Pancreas (tissue), 10 donors: ENCODE measurements at regions not wholly inside any gene's neighbourhood (a gene's known extent, or its start where the extent isn't known, plus 50 kb on each side); places are given as distances from the start of the nearest gene placed in this dataset.
"Not testable (repeated sequence)": the region's sequence is repeated elsewhere in the genome, so short reads cannot be mapped to it uniquely, and the experiment has no call there.

Source experiments
- ATAC-seq, 4 donors: fragments of 200-7000 bp; cut with Tn5 transposase; one replicate each; pipeline versions ENCODE4 v1.8.0 to v1.9.1; 2020; ENCODE audit warnings: mild to moderate bottlenecking in 4 of 4, moderate library complexity in 4 of 4
- DNase-seq, 6 donors: peaks; one replicate each; pipeline ENCODE4 v3.0.0-alpha.2; 2020
- FAIRE-seq: peaks from 2 replicates; lab custom pipeline; 2012; peaks lifted over from hg19 to GRCh38; lab: Jason Lieb, UNC
- H3K27ac ChIP-seq, 4 donors: fragments of 200-600 bp; sonication (generic); 1 replicate in 3 of 4; 2 replicates in 1 of 4; pipeline versions ENCODE4 v1.5.0 to v1.8.0; 2020
- H3K27me3 ChIP-seq, 4 donors: fragments of 200-600 bp; one replicate each; pipeline ENCODE4 v1.8.0; 2021
- H3K36me3 ChIP-seq, 3 donors: fragments of 200-600 bp; sonication (generic) in 1 of 3; one replicate each; pipeline versions ENCODE4 v1.5.0 to v1.8.0; 2020 to 2021
- H3K4me1 ChIP-seq, 3 donors: fragments of 200-600 bp; one replicate each; pipeline ENCODE4 v1.8.0; 2021
- H3K4me3 ChIP-seq, 4 donors: fragments of 200-600 bp; sonication (generic) in 2 of 4; one replicate each; pipeline versions ENCODE4 v1.5.0 to v1.8.0; 2020 to 2021
- H3K9me3 ChIP-seq, 4 donors: fragments of 200-600 bp; one replicate each; pipeline ENCODE4 v1.8.0; 2021
- WGBS, 2 donors: extraction: QIAGEN DNeasy Blood & Tissue Kit; methylation state at CpG; one replicate each; pipeline ENCODE4 v1.1.7; 2013; 5-methylcytosine and 5-hydroxymethylcytosine counted together
- intact Hi-C, 3 donors: fragments of 100-400 bp; cut with DNase I; formaldehyde crosslinking; loops; one replicate each; pipeline versions ENCODE4 v1.11.1 to v1.14.2; 2022
- TF ChIP-seq, protein P1 (sequence below), 4 donors: fragments of 200-600 bp; sonication (generic) in 3 of 4; IDR thresholded peaks; one replicate each; pipeline versions ENCODE4 v1.5.0 to v1.8.0; 2021; ENCODE audit warnings: antibody characterized with exemption in 4 of 4
- donor health status: healthy with polysubstance abuse.
- donor health status: DM: no; HTN: no; CAD: no; lungs with moderate emphysema.
- donor health status: DM: no; HTN: no; CAD: no.
- donor health status: control.
- donor health status: control.
- donor health status: Bipolar disorder and iron deficiency.
- donor health status: DM: yes; HTN: yes; CAD: no.
- donor health status: DM: no; HTN: no; CAD: no.
- donor health status: DM: no; HTN: no; CAD: no.
- donor health status: DM: yes; HTN: yes; CAD: no.

DNA sequence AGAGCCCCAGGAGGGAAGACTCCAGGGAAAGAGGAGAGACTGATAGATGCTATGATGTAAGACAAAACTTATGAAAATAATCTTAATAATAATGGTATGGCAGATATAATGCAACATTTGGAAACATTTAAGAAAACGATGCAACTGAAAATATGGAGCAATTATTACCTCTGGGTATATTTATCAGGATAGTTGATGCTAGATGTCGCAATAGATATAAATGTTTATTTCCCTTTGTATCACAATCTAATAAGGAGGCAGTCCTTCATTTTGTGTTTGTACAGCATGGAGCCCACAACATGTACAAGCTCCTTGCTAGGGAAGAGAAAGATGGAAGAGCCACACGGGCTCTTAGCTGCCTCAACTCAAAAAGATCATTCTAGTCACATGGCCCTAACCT, 101.1 kb upstream of the TMEM132E start:
- Histone ChIP-seq H3K4me1 (no peaks in the 10 kb centered on the region), H3K27ac (no peak overlapping the region), H3K9me3 (no peaks in the 10 kb centered on the region), H3K27me3 (no peaks in the 10 kb centered on the region), H3K36me3 (no peaks in the 10 kb centered on the region), H3K4me3 (no peak overlapping the region)
- no peak for FAIRE-seq
- ATAC-seq: no peak
- TF ChIP-seq, protein P1, sequence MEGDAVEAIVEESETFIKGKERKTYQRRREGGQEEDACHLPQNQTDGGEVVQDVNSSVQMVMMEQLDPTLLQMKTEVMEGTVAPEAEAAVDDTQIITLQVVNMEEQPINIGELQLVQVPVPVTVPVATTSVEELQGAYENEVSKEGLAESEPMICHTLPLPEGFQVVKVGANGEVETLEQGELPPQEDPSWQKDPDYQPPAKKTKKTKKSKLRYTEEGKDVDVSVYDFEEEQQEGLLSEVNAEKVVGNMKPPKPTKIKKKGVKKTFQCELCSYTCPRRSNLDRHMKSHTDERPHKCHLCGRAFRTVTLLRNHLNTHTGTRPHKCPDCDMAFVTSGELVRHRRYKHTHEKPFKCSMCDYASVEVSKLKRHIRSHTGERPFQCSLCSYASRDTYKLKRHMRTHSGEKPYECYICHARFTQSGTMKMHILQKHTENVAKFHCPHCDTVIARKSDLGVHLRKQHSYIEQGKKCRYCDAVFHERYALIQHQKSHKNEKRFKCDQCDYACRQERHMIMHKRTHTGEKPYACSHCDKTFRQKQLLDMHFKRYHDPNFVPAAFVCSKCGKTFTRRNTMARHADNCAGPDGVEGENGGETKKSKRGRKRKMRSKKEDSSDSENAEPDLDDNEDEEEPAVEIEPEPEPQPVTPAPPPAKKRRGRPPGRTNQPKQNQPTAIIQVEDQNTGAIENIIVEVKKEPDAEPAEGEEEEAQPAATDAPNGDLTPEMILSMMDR (IDR thresholded peaks at IDR 0.05): no peak
- no peak for DNase-seq
- intact Hi-C loops: no loop called here
- WGBS, 2 donors: 56 to 73% methylated on average over 3 of the region's 3 CpGs

DNA sequence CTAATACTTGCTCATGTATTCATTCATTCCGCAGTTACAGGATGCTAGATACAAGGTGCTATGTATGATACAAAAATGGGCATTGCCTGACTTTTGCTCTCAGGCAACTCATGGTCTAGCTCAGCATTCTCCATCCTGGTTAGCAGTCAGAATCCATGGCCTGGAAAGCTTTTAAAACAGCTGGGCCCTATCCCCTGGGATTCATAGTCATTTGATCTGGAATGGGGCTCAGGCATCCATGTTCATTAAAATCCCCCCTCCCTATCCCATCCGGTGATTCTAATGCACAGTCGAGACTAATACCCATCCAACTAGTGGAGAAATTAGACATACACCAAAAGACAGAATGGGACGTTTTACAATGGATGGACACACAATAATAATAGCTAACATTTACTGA, 104.1 kb upstream of the TMEM132E start:
- Histone ChIP-seq H3K4me3 (no peak overlapping the region), H3K27ac (no peak overlapping the region), H3K27me3 (no peaks in the 10 kb centered on the region), H3K36me3 (no peaks in the 10 kb centered on the region), H3K9me3 (no peaks in the 10 kb centered on the region), H3K4me1 (no peaks in the 10 kb centered on the region)
- FAIRE-seq (no peak), ATAC-seq (no peak), DNase-seq (no peak)
- WGBS, 2 donors: 72 to 73% methylated on average over 4 of the region's 4 CpGs
- TF ChIP-seq, protein P1 (IDR thresholded peaks at IDR 0.05): no peak
- intact Hi-C loops: no loop called here

DNA sequence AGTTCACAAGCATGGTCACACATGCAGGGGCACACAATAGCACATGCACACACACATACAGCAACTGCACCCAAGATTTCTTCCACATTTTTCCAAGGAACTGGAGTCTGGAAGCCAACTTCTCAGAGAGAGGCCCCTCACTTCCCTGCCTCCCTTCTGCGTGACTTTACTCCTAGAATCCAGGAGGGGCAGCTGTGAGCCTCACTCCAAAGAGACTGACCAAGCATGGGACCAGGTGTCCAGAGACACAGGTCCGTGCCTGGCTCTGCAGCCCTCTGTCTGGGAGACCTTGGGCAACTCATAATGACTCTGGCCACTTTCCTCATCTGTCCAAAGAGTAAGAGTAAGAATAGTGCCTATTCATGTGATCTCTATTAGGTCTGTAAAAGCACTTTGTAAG, 104.7 kb upstream of the TMEM132E start:
- 54 to 63% methylated on average over 2 of the region's 2 CpGs for WGBS, 2 donors
- no peaks in the 10 kb centered on the region for H3K4me1 ChIP-seq
- ATAC-seq: no peak
- no peak overlapping the region for H3K4me3 ChIP-seq
- no peak overlapping the region for H3K27ac ChIP-seq
- intact Hi-C loops: no loop called here
- H3K9me3 ChIP-seq: no peaks in the 10 kb centered on the region
- no peaks in the 10 kb centered on the region for H3K27me3 ChIP-seq
- H3K36me3 ChIP-seq: no peaks in the 10 kb centered on the region
- no peak for DNase-seq
- TF ChIP-seq, protein P1 (IDR thresholded peaks at IDR 0.05): no peak
- FAIRE-seq: no peak

DNA sequence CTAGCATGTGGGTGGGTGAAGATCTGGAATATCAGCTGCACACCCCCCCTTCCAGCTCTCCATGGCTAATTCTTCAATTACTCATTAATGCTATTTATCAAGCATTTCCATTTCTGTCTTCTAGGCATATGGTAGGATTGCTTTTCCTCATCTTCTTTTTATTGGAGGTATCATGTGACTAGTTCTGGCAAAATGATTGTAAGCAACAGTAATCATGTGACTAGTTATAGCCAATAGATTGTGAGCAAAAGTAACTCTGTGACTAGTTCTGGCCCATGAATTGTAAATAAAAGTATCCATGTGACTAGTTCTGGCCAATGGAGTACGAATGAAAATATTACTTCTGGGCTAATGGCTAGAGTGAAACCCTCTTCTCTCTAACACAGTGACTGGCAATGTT, 107.0 kb upstream of the TMEM132E start:
- FAIRE-seq: no peak
- intact Hi-C loops: no loop called here
- TF ChIP-seq, protein P1 (IDR thresholded peaks at IDR 0.05): no peak
- no peaks in the 10 kb centered on the region for H3K27me3 ChIP-seq
- H3K9me3 ChIP-seq: no peaks in the 10 kb centered on the region
- no peak overlapping the region for H3K4me3 ChIP-seq
- no peaks in the 10 kb centered on the region for H3K36me3 ChIP-seq
- H3K27ac ChIP-seq: no peak overlapping the region
- no peak for ATAC-seq
- WGBS, 2 donors: 37 to 55% methylated on average over 1 of the region's 1 CpG
- DNase-seq: no peak
- no peaks in the 10 kb centered on the region for H3K4me1 ChIP-seq

DNA sequence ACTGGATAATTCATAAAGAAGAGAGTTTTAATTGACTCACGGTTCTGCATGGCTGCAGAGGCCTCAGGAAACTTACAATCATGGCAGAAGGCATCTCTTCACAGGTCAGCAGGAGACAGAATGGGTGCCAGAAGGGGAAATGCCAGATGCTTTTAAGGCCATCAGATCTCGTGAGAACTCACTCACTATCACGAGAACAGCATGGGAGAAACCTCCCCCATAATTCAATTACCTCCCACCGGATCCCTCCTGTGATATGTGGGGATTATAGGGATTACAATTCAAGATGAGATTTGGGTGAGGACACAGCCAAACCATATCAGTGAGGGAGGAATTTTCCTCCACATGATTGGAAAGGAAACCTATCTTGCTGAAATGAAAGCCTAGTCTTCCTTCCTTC, 108.1 kb upstream of the TMEM132E start:
- intact Hi-C loops: not testable (repeated sequence)
- WGBS, 2 donors: 23 to 24% methylated on average over 4 of the region's 4 CpGs

More for the DNA sequence above, 108.1 kb upstream of the TMEM132E start:
- not testable (repeated sequence) for H3K27ac ChIP-seq, H3K27me3 ChIP-seq, H3K36me3 ChIP-seq, DNase-seq, FAIRE-seq, H3K4me1 ChIP-seq, ATAC-seq, H3K9me3 ChIP-seq, H3K4me3 ChIP-seq
